Liver (tissue), 8 donors: ENCODE measurements at regions not wholly inside any gene's neighbourhood (a gene's known extent, or its start where the extent isn't known, plus 50 kb on each side); places are given as distances from the start of the nearest gene placed in this dataset.

Experiments
- DNase-seq: peaks from one replicate; pipeline ENCODE4 v3.0.0-alpha.2; 2017; ENCODE audit warnings: low spot score
- H3K27ac ChIP-seq, 2 donors: one replicate each; pipeline ENCODE4 v1.7.0; 2013; ENCODE audit warnings: inconsistent platforms in 2 of 2, low read length in 2 of 2, control low read depth in 1 of 2, low read depth in 1 of 2, mild to moderate bottlenecking in 1 of 2
- H3K27me3 ChIP-seq, 4 donors: one replicate each; pipeline versions ENCODE4 v1.6.1 to v1.7.0; 2013; ENCODE audit warnings: low read length in 3 of 4, inconsistent platforms in 1 of 4, mild to moderate bottlenecking in 1 of 4, moderate library complexity in 1 of 4; ENCODE audit not compliant: control insufficient read depth in 4 of 4, insufficient read depth in 4 of 4
- H3K36me3 ChIP-seq, 4 donors: one replicate each; pipeline versions ENCODE4 v1.6.1 to v1.7.0; 2013; ENCODE audit warnings: low read length in 3 of 4, mild to moderate bottlenecking in 3 of 4, low read depth in 1 of 4, moderate library complexity in 1 of 4; ENCODE audit not compliant: control insufficient read depth in 4 of 4, insufficient read depth in 3 of 4
- H3K4me1 ChIP-seq, 4 donors: one replicate each; pipeline versions ENCODE4 v1.6.1 to v1.7.0; 2013; ENCODE audit warnings: low read length in 3 of 4, mild to moderate bottlenecking in 3 of 4, moderate library complexity in 1 of 4; ENCODE audit not compliant: control insufficient read depth in 4 of 4, insufficient read depth in 4 of 4
- H3K4me3 ChIP-seq, 3 donors: one replicate each; pipeline versions ENCODE4 v1.6.1 to v1.7.0; 2013; ENCODE audit warnings: low read length in 3 of 3, control low read depth in 1 of 3, low read depth in 1 of 3, mild to moderate bottlenecking in 1 of 3
- H3K9ac ChIP-seq, 2 donors: one replicate each; pipeline ENCODE4 v1.7.0; 2013; ENCODE audit warnings: low read length in 2 of 2, mild to moderate bottlenecking in 2 of 2, moderate library complexity in 2 of 2, control low read depth in 1 of 2, low read depth in 1 of 2
- H3K9me3 ChIP-seq, 4 donors: one replicate each; pipeline versions ENCODE4 v1.6.1 to v1.7.0; 2013; ENCODE audit warnings: low read length in 3 of 4; ENCODE audit not compliant: control insufficient read depth in 4 of 4
- ATF3 ChIP-seq: IDR thresholded peaks from 2 replicates; pipeline ENCODE4 v1.6.1; 2016; ENCODE audit warnings: antibody characterized with exemption
- CTCF ChIP-seq: fragments of 150-350 bp; IDR thresholded peaks from 2 replicates; pipeline ENCODE4 v1.5.1; 2017; ENCODE audit warnings: improper control_type of control experiment, low read depth, low read length; ENCODE audit not compliant: missing input control
- EGR1 ChIP-seq, 2 donors: IDR thresholded peaks; 2 replicates each; pipeline ENCODE4 v1.6.1; 2016 to 2018; ENCODE audit warnings: antibody characterized with exemption in 2 of 2, low read depth in 2 of 2
- FOXA1 ChIP-seq: IDR thresholded peaks from 2 replicates; pipeline ENCODE4 v1.6.1; 2016; ENCODE audit warnings: antibody characterized with exemption
- FOXA2 ChIP-seq: IDR thresholded peaks from 2 replicates; pipeline ENCODE4 v1.6.1; 2016; ENCODE audit warnings: antibody characterized with exemption
- GABPA ChIP-seq, 2 donors: IDR thresholded peaks in 1 of 2; conservative IDR thresholded peaks in 1 of 2; 2 replicates each; pipeline ENCODE4 v1.6.1; 2016; ENCODE audit warnings: antibody characterized with exemption in 2 of 2, mild to moderate bottlenecking in 1 of 2, moderate library complexity in 1 of 2
- HNF4A ChIP-seq, 2 donors: conservative IDR thresholded peaks; 2 replicates each; pipeline ENCODE4 v1.6.1; 2016; ENCODE audit warnings: antibody characterized with exemption in 2 of 2, mild to moderate bottlenecking in 2 of 2
- HNF4G ChIP-seq: IDR thresholded peaks from 2 replicates; pipeline ENCODE4 v1.6.1; 2016; ENCODE audit warnings: antibody characterized with exemption
- JUND ChIP-seq, 2 donors: IDR thresholded peaks; 2 replicates each; pipeline ENCODE4 v1.6.1; 2016; ENCODE audit warnings: antibody characterized with exemption in 2 of 2
- MAX ChIP-seq: IDR thresholded peaks from 2 replicates; pipeline ENCODE4 v1.6.1; 2016; ENCODE audit warnings: antibody characterized with exemption
- NR2F2 ChIP-seq: IDR thresholded peaks from 2 replicates; pipeline ENCODE4 v1.6.1; 2016; ENCODE audit warnings: antibody characterized with exemption
- RAD21 ChIP-seq, 2 donors: IDR thresholded peaks; 2 replicates each; pipeline ENCODE4 v1.6.1; 2016; ENCODE audit warnings: antibody characterized with exemption in 2 of 2, mild to moderate bottlenecking in 2 of 2
- RXRA ChIP-seq, 2 donors: IDR thresholded peaks; 2 replicates each; pipeline ENCODE4 v1.6.1; 2017 to 2018; ENCODE audit warnings: antibody characterized with exemption in 2 of 2, mild to moderate bottlenecking in 1 of 2
- SP1 ChIP-seq: IDR thresholded peaks from 2 replicates; pipeline ENCODE4 v1.6.1; 2018; ENCODE audit warnings: antibody characterized with exemption, mild to moderate bottlenecking
- TAF1 ChIP-seq: conservative IDR thresholded peaks from 2 replicates; pipeline ENCODE4 v1.6.1; 2016; ENCODE audit warnings: antibody characterized with exemption, mild to moderate bottlenecking
- YY1 ChIP-seq: IDR thresholded peaks from 2 replicates; pipeline ENCODE4 v1.6.1; 2016; ENCODE audit warnings: antibody characterized with exemption, mild to moderate bottlenecking
- WGBS: extraction: QIAGEN DNeasy Blood & Tissue Kit; methylation state at CpG from one replicate; pipeline ENCODE4 v1.1.7; 2013; 5-methylcytosine and 5-hydroxymethylcytosine counted together
- donor health status: healthy.
- donor health status: healthy.
- donor health status: healthy.
- donor health status: healthy.
- donor health status: healthy.

- no peaks in the 10 kb centered on the region for H3K9me3 ChIP-seq
- no peak for DNase-seq
- no peaks in the 10 kb centered on the region for H3K36me3 ChIP-seq
- no peaks in the 10 kb centered on the region for H3K27me3 ChIP-seq
- H3K4me3 ChIP-seq, result no peak overlapping the region
- WGBS, result 88% methylated on average over 3 of the region's 3 CpGs
- no peaks in the 10 kb centered on the region for H3K4me1 ChIP-seq
- no peak overlapping the region for H3K9ac ChIP-seq
- TF ChIP-seq RXRA (IDR thresholded peaks at IDR 0.05), result no peak
- no peak for TF ChIP-seq TAF1
- no peak for TF ChIP-seq FOXA1
- no peak for TF ChIP-seq NR2F2
- no peak for TF ChIP-seq GABPA (IDR thresholded peaks at IDR 0.05 in 1 of 2, conservative IDR thresholded peaks at IDR 0.05 in 1 of 2)
- TF ChIP-seq HNF4A (conservative IDR thresholded peaks at IDR 0.05), result no peak
- no peak for TF ChIP-seq MAX
- no peak for TF ChIP-seq EGR1 (IDR thresholded peaks at IDR 0.05; ENCODE audit: low read depth in 2 of 2)
- H3K27ac ChIP-seq, result no peak overlapping the region
Observed at GRCh38 chr3:81853431-81853830, 92.0 kb upstream of the GBE1 start.

GRCh38 chr3:81851176-81851575 is 89.7 kb upstream of the GBE1 start:
- no peak for DNase-seq
- Histone ChIP-seq H3K4me3 (no peak overlapping the region), H3K9ac (no peak overlapping the region), H3K9me3 (no peaks in the 10 kb centered on the region), H3K36me3 (no peaks in the 10 kb centered on the region), H3K4me1 (no peaks in the 10 kb centered on the region), H3K27ac (no peak overlapping the region), H3K27me3 (no peaks in the 10 kb centered on the region)
- TF ChIP-seq SP1 (no peak), YY1 (no peak), HNF4G (no peak), NR2F2 (no peak), HNF4A (conservative IDR thresholded peaks at IDR 0.05) (no peak), GABPA (IDR thresholded peaks at IDR 0.05 in 1 of 2, conservative IDR thresholded peaks at IDR 0.05 in 1 of 2) (no peak), MAX (no peak), JUND (IDR thresholded peaks at IDR 0.05) (no peak), FOXA2 (no peak), EGR1 (IDR thresholded peaks at IDR 0.05; ENCODE audit: low read depth in 2 of 2) (no peak), ATF3 (no peak)

GRCh38 chr3:81846988-81847387 is 85.5 kb upstream of the GBE1 start:
- Histone ChIP-seq H3K4me1 (no peaks in the 10 kb centered on the region), H3K36me3 (no peaks in the 10 kb centered on the region), H3K9me3 (no peaks in the 10 kb centered on the region), H3K4me3 (no peak overlapping the region), H3K9ac (no peak overlapping the region), H3K27me3 (no peaks in the 10 kb centered on the region), H3K27ac (no peak overlapping the region)
- WGBS, result 32% methylated on average over 1 of the region's 1 CpG
- TF ChIP-seq YY1 (peak; percentile 30), SP1 (peak; percentile 32), RAD21 (IDR thresholded peaks at IDR 0.05) (no peak), CTCF (no peak), HNF4A (conservative IDR thresholded peaks at IDR 0.05) (peak in 1 of 2 donors; percentile 17), RXRA (IDR thresholded peaks at IDR 0.05) (peak; percentile 34 to 49)
- no peak for DNase-seq
